ENCODE measurements at regions not wholly inside any gene's neighbourhood (a gene's known extent, or its start where the extent isn't known, plus 50 kb on each side); places are given as distances from the start of the nearest gene placed in this dataset.

- no peak overlapping the region for H3K4me3 ChIP-seq (ENCODE audit: low read length)
- DNase-seq (ENCODE audit: low read depth, low spot score), result no peak
These were observed 288.1 kb downstream of the TMEM167A start for GRCh38 chr5:82789095-82789494.

- no peak for DNase-seq (ENCODE audit: low read depth, low spot score)
These were observed 290.4 kb downstream of the TMEM167A start for GRCh38 chr5:82786748-82787147.

GRCh38 chr5:82785882-82786509, 291.2 kb downstream of the TMEM167A start:
- DNase-seq (ENCODE audit: low read depth, low spot score), result no peak
- no peak overlapping the region for H3K4me3 ChIP-seq (ENCODE audit: low read length)

More at GRCh38 chr5:82786748-82787147, 290.4 kb downstream of the TMEM167A start:
- H3K4me3 ChIP-seq (ENCODE audit: low read length), result no peak overlapping the region

GRCh38 chr5:82785456-82785855, 291.7 kb downstream of the TMEM167A start:
- DNase-seq (ENCODE audit: low read depth, low spot score), result no peak
- H3K4me3 ChIP-seq (ENCODE audit: low read length), result no peak overlapping the region

GRCh38 chr5:82784521-82784920, 292.7 kb downstream of the TMEM167A start:
- no peak overlapping the region for H3K4me3 ChIP-seq (ENCODE audit: low read length)
- DNase-seq (ENCODE audit: low read depth, low spot score), result no peak

- no peak for DNase-seq (ENCODE audit: low read depth, low spot score)
- no peak overlapping the region for H3K4me3 ChIP-seq (ENCODE audit: low read length)
These were observed 300.1 kb downstream of the TMEM167A start for GRCh38 chr5:82777106-82777505.

- no peak for DNase-seq (ENCODE audit: low read depth, low spot score)
These were observed 304.9 kb downstream of the TMEM167A start for GRCh38 chr5:82772281-82772680.

GRCh38 chr5:82766206-82766605, 311.0 kb downstream of the TMEM167A start:
- no peak for DNase-seq (ENCODE audit: low read depth, low spot score)
- H3K4me3 ChIP-seq (ENCODE audit: low read length), result no peak overlapping the region

More at GRCh38 chr5:82772281-82772680, 304.9 kb downstream of the TMEM167A start:
- no peak overlapping the region for H3K4me3 ChIP-seq (ENCODE audit: low read length)

- no peak for DNase-seq (ENCODE audit: low read depth, low spot score)
- no peak overlapping the region for H3K4me3 ChIP-seq (ENCODE audit: low read length)
These were observed 311.4 kb downstream of the TMEM167A start for GRCh38 chr5:82765765-82766164.

GRCh38 chr5:82760856-82761255, 316.3 kb downstream of the TMEM167A start:
- DNase-seq (ENCODE audit: low read depth, low spot score), result no peak
- H3K4me3 ChIP-seq (ENCODE audit: low read length), result no peak overlapping the region

GRCh38 chr5:82758881-82759280, 318.3 kb downstream of the TMEM167A start:
- no peak overlapping the region for H3K4me3 ChIP-seq (ENCODE audit: low read length)
- no peak for DNase-seq (ENCODE audit: low read depth, low spot score)

GRCh38 chr5:82754759-82755158, 322.4 kb downstream of the TMEM167A start:
- no peak for DNase-seq (ENCODE audit: low read depth, low spot score)
- no peak overlapping the region for H3K4me3 ChIP-seq (ENCODE audit: low read length)

GRCh38 chr5:82754036-82754746, 323.0 kb downstream of the TMEM167A start:
- DNase-seq (ENCODE audit: low read depth, low spot score), result no peak
- H3K4me3 ChIP-seq (ENCODE audit: low read length), result no peak overlapping the region

- H3K4me3 ChIP-seq (ENCODE audit: low read length), result no peak overlapping the region
- DNase-seq (ENCODE audit: low read depth, low spot score), result no peak
These were observed 323.8 kb downstream of the TMEM167A start for GRCh38 chr5:82753374-82753773.

GRCh38 chr5:82749461-82749820, 327.8 kb downstream of the TMEM167A start:
- no peak for DNase-seq (ENCODE audit: low read depth, low spot score)

GRCh38 chr5:82748688-82749460, 328.3 kb downstream of the TMEM167A start:
- DNase-seq (ENCODE audit: low read depth, low spot score), result peak; percentile 24
- no peak overlapping the region for H3K4me3 ChIP-seq (ENCODE audit: low read length)

More at GRCh38 chr5:82749461-82749820, 327.8 kb downstream of the TMEM167A start:
- no peak overlapping the region for H3K4me3 ChIP-seq (ENCODE audit: low read length)

GRCh38 chr5:82747986-82748385, 329.2 kb downstream of the TMEM167A start:
- no peak for DNase-seq (ENCODE audit: low read depth, low spot score)
- no peak overlapping the region for H3K4me3 ChIP-seq (ENCODE audit: low read length)

GRCh38 chr5:82745016-82745415, 332.2 kb downstream of the TMEM167A start:
- DNase-seq (ENCODE audit: low read depth, low spot score), result no peak
- H3K4me3 ChIP-seq (ENCODE audit: low read length), result no peak overlapping the region

- no peak for DNase-seq (ENCODE audit: low read depth, low spot score)
- no peak overlapping the region for H3K4me3 ChIP-seq (ENCODE audit: low read length)
These were observed 338.4 kb downstream of the TMEM167A start for GRCh38 chr5:82738681-82739269.

Data from Jurkat, Clone E6-1 (cell line).